ENCODE measurements at regions not wholly inside any gene's neighbourhood (a gene's known extent, or its start where the extent isn't known, plus 50 kb on each side); places are given as distances from the start of the nearest gene placed in this dataset.

- Mint-ChIP-seq H3K4me3 (no peak overlapping the region), H3K27ac (no peak overlapping the region), H3K4me1 (no peaks in the 10 kb centered on the region), H3K27me3 (peaks cover 6% of the 10 kb centered on the region), H3K9me3 (ENCODE audit: insufficient read depth) (no peaks in the 10 kb centered on the region)
- ATAC-seq (ENCODE audit: low read depth) (no peak), DNase-seq (no peak)
- Histone ChIP-seq H3K4me2 (replicated peaks; ENCODE audit: low read depth, low read length, poor library complexity, severe bottlenecking) (no peak overlapping the region), H3K4me1 (ENCODE audit: control insufficient read depth in 2 of 2, insufficient read depth in 2 of 2, low read length in 2 of 2) (no peaks in the 10 kb centered on the region), H3K9ac (ENCODE audit: low read length) (no peak overlapping the region), H3K79me2 (ENCODE audit: control insufficient read depth, insufficient read depth, low read length) (no peaks in the 10 kb centered on the region), H4K20me1 (ENCODE audit: control insufficient read depth, insufficient read depth, low read length, poor library complexity, severe bottlenecking) (no peaks in the 10 kb centered on the region), H3K4me3 (ENCODE audit: control extremely low read depth in 1 of 5, extremely low read depth in 1 of 5, insufficient read depth in 1 of 5, low read depth in 2 of 5, low read length in 4 of 5) (no peak overlapping the region), H3K27me3 (replicated peaks in 1 of 4; ENCODE audit: control extremely low read depth in 1 of 4, control insufficient read depth in 3 of 4, insufficient read depth in 4 of 4, low read length in 3 of 4) (no peaks in the 10 kb centered on the region), H2AFZ (ENCODE audit: insufficient read depth, low read depth, low read length, poor library complexity, severe bottlenecking) (no peak overlapping the region), H3K27ac (ENCODE audit: low read length in 2 of 2) (no peak overlapping the region), H3K36me3 (replicated peaks in 1 of 2; ENCODE audit: control extremely low read depth in 1 of 2, control insufficient read depth in 1 of 2, extremely low read depth in 1 of 2, insufficient read depth in 2 of 2, low read length in 1 of 2) (no peaks in the 10 kb centered on the region), H3K9me3 (ENCODE audit: control extremely low read depth in 1 of 3, control insufficient read depth in 2 of 3, insufficient read depth in 1 of 3, low read length in 2 of 3) (no peaks in the 10 kb centered on the region)
- POLR2A ChIA-PET: no interaction called here
- CTCF ChIA-PET: no interaction called here
- intact Hi-C loops (cut with micrococcal nuclease): no loop called here
- 100% methylated on average over 2 of the region's 9 CpGs for WGBS (ENCODE audit: insufficient coverage)
- TF ChIP-seq EZH2 (IDR thresholded peaks at IDR 0.05; ENCODE audit: borderline replicate concordance, insufficient read depth, low read depth, low read length, poor library complexity, severe bottlenecking) (no peak), CTCF (IDR thresholded peaks at IDR 0.05) (no peak)
These were observed 140.4 kb upstream of the SPDL1 start for GRCh38 chr5:169442913-169443784.

GRCh38 chr5:169442403-169442874 is 141.1 kb upstream of the SPDL1 start:
- ChIA-PET CTCF (no interaction called here), POLR2A (no interaction called here)
- Mint-ChIP-seq H3K4me3 (no peak overlapping the region), H3K27ac (no peak overlapping the region), H3K4me1 (no peaks in the 10 kb centered on the region), H3K9me3 (ENCODE audit: insufficient read depth) (no peaks in the 10 kb centered on the region), H3K27me3 (peaks cover 10% of the 10 kb centered on the region)
- no peaks in the 10 kb centered on the region for H3K4me1 ChIP-seq (ENCODE audit: control insufficient read depth in 2 of 2, insufficient read depth in 2 of 2, low read length in 2 of 2)
- no peaks in the 10 kb centered on the region for H3K27me3 ChIP-seq (replicated peaks in 1 of 4; ENCODE audit: control extremely low read depth in 1 of 4, control insufficient read depth in 3 of 4, insufficient read depth in 4 of 4, low read length in 3 of 4)
- H3K4me2 ChIP-seq (replicated peaks; ENCODE audit: low read depth, low read length, poor library complexity, severe bottlenecking): no peak overlapping the region
- H3K4me3 ChIP-seq (ENCODE audit: control extremely low read depth in 1 of 5, extremely low read depth in 1 of 5, insufficient read depth in 1 of 5, low read depth in 2 of 5, low read length in 4 of 5): no peak overlapping the region
- no peak overlapping the region for H3K27ac ChIP-seq (ENCODE audit: low read length in 2 of 2)
- no peaks in the 10 kb centered on the region for H4K20me1 ChIP-seq (ENCODE audit: control insufficient read depth, insufficient read depth, low read length, poor library complexity, severe bottlenecking)
- H3K9ac ChIP-seq (ENCODE audit: low read length): no peak overlapping the region
- H3K9me3 ChIP-seq (ENCODE audit: control extremely low read depth in 1 of 3, control insufficient read depth in 2 of 3, insufficient read depth in 1 of 3, low read length in 2 of 3): no peaks in the 10 kb centered on the region
- H2AFZ ChIP-seq (ENCODE audit: insufficient read depth, low read depth, low read length, poor library complexity, severe bottlenecking): no peak overlapping the region
- intact Hi-C loops (cut with micrococcal nuclease): no loop called here
- ATAC-seq (ENCODE audit: low read depth) (no peak), DNase-seq (no peak)
- no peaks in the 10 kb centered on the region for H3K36me3 ChIP-seq (replicated peaks in 1 of 2; ENCODE audit: control extremely low read depth in 1 of 2, control insufficient read depth in 1 of 2, extremely low read depth in 1 of 2, insufficient read depth in 2 of 2, low read length in 1 of 2)
- H3K79me2 ChIP-seq (ENCODE audit: control insufficient read depth, insufficient read depth, low read length): no peaks in the 10 kb centered on the region
- TF ChIP-seq EZH2 (IDR thresholded peaks at IDR 0.05; ENCODE audit: borderline replicate concordance, insufficient read depth, low read depth, low read length, poor library complexity, severe bottlenecking) (no peak), CTCF (IDR thresholded peaks at IDR 0.05) (no peak)
- no CpG with 5 or more reads among the region's 2 CpGs for WGBS (ENCODE audit: insufficient coverage)

All from B cell (primary cell).